HG02763 (cell line): ENCODE measurements at regions not wholly inside any gene's neighbourhood (a gene's known extent, or its start where the extent isn't known, plus 50 kb on each side); places are given as distances from the start of the nearest gene placed in this dataset.

Experiments
- ATAC-seq: cut with Tn5 transposase; IDR thresholded peaks from one replicate; pipeline ENCODE4 v1.9.1; 2021; ENCODE audit warnings: mild to moderate bottlenecking, moderate library complexity; ENCODE audit not compliant: unreplicated experiment

DNA sequence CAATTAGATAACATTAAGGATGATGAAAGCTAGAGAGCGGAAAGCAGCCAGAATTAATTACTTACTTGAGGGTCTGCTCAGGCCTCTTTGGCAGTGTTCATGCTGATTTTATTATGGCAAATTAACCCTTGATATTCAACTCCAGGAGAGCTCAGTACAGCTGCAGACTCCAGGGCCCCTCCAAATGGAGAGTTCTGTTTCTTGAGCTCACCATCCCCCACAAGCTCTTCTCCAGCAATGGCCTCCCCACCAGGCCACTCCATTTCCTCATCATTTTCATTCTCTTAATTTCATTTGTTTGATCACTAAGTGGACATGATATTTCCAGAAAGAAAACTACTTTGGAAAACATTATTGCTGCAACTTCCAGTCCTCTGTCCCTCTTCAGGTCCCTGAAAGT lies 513.3 kb upstream of the NOX3 start:
- ATAC-seq, result no peak

DNA sequence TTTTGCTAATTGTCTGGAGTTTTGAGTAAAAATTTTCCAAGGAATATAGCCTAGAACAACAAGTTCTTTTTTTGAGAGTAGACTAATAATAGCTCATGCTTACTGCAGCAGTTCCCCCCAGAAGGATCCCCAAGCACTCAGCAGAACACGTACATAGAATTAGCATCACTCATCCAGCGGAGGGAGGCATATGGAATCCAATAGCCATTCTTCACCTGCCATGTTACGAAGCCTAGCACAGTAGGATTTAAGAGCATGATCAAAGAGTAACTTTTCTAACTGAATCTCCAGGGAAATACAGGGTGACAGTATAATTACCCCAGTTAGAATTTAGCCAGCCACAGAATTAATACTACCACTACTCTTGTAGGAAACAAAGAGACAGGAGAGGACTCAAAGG lies 511.7 kb upstream of the NOX3 start:
- no peak for ATAC-seq

DNA sequence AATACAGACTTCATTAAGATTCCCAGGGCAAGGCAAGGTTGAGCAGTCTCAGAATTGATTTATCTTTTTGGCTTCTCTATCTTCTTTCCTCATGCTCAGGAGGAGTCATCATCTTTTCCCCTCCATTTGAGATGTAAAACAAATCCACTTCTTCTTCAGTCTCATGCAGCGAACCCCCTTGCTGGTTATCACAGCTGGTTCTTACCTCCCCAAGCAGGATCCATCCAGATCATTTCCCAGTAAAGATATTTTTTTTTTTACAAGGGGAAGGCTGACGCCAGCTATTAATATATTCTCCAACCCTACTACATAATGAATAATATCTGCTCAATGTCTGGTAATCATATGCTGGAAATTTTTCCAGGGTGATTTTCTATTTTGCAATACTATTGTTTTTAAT lies 508.9 kb upstream of the NOX3 start:
- ATAC-seq, result no peak

DNA sequence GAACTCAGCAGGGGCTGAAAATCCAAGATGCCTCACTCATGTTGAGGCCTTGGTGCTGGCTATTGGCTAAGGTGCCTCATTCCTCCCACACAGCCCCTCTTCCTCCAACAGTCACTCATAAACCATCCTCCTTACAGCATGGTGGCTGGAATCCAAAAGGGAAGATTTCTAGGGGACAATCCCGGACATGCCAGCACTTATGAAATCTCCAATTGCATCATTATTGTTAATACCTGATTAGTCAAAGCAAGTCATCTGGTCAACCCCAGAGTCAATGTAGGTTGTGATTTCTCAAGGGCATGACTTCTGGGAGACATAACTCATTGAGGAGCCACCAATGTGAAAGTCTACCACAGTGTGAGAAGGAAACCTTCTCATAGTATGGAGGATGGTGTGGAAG lies 506.6 kb upstream of the NOX3 start:
- no peak for ATAC-seq

DNA sequence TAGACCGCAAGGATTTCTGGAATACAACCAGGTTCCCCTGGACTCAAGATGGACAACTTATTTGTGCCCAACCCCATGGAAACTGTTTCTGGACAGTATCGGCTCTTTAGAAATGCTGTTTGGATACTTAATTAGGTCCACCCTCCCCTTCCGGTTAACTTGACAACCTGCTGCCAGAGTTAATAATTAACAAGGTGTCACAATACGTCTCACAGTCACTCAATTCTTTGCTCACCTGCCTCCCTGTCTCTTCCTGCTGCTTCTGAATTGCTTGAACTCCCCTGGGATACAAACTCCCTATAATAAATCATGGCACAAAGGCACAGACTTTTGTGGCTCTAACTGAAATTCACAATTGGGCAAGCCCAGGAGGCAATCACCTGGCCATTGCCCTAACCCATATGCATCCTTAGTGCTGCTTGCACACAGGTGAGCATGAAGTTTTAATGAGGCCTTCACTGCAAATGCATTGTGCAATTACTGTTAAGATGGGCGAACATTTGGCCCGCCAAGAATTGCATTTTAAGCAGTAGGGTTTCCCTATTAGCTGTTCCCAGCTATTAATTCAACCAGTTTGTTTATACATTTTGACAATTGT lies 504.4 kb upstream of the NOX3 start:
- ATAC-seq, result no peak

DNA sequence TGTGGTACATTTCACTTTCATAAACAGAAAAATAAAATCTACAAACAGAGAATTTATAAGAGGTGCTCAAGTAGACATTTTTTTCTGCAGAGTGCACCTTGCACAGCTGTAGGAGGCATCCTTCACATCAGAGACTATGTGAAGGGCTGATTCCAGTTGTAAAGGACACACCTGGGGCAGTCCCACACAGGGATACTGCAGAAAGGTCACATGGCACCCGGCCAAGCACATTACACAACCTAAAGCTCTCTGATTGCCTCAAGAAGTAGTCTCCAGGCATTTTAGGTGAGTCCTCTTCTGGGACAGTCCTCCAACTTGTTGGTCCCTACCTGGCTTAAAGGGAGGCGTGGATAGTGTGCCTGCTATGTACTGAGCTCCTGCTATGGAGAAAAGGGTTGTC lies 502.9 kb upstream of the NOX3 start:
- ATAC-seq, result no peak

DNA sequence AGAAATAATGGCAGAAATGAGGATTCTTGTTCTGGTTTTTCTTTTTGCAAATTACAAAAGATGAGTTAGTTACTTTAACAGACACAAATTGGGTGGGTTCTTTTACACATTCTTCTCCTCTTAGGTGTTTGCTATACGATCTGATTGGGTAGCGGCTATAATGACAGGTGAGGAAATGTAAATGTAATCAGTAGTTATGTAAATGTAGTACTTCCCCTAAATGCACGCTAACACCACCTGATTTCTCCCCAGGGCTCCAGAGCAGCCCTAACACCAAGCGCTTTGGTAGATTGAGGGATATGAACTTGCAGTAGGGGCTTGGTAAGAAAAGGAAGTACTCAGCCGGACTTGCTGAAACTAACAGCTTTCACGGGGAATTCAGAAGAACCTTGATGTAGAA lies 499.4 kb upstream of the NOX3 start:
- ATAC-seq, result no peak

DNA sequence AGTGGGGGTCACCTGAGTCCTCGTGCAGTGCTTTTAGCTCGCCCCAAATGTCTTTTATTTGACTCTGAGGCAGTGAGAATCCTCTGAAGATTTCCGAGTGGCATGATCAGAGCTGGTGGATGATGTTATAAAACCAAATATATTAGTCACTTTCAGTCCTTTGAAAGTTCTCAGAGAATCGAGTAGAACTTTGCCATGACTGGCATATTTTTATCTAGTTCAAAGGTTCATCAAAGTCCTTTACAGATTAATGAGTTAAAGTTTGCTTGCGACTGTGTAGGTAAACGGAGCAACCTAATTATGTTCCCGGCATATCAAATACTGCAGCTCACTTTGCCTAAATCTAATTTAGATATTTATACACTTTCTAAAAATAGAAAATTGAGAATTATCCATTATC lies 498.5 kb upstream of the NOX3 start:
- ATAC-seq, result no peak

DNA sequence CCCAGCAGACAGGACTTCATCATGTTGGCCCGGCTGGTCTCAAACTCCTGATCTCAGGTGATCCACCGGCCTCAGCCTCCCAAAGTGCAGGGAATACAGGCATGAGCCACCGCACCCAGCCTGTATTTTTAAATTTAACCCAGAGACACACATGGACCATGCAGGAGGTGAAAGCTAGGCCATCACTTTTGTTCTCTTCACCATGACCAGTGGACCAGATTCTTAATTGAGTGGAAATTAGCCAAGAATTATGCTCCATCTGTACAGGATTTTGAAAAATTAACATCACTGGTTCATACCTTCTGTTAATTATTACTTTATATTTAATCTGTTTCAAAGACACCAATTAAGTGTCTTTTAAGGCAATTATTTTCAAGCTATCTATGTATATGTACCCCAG lies 493.6 kb upstream of the NOX3 start:
- ATAC-seq, result no peak

DNA sequence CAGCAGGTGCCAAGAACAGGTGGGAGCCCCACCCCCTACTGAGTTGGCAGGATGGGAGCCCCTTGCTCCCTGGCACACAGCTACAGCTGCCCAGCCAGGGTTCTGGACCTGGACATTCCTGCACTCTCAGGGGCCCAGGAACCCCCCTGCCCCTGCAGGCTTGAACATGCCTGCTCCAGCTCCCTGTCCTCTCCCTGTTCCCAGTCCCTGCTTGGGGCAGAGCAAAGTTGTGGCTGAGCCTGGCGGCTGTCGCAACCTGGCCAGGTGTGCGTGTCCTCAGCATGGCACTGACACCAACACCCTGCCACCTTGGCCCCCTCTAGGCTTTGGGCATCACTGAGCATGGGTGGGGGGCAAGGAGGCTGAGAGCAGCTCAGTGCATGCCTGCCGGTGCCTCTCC lies 491.2 kb upstream of the NOX3 start:
- ATAC-seq, result no peak

DNA sequence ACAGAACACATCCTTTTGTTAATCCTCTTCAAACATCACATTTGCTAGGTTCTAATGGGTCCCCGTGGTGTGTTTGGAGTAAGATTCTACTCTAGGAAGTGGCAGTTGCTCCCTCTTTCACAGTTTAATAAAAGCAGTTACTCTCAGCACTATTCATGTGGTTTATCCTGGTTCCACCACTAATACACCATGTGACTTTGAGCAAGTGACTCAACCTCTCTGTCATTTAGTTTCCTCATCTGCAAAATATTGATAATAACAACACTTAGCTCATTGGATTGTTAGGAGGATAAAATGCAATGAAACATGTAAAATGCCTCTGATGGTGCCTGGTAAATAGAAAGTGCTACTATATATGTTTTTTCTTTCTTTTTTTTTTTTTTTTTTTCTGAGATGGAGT lies 488.0 kb upstream of the NOX3 start:
- ATAC-seq, result no peak

DNA sequence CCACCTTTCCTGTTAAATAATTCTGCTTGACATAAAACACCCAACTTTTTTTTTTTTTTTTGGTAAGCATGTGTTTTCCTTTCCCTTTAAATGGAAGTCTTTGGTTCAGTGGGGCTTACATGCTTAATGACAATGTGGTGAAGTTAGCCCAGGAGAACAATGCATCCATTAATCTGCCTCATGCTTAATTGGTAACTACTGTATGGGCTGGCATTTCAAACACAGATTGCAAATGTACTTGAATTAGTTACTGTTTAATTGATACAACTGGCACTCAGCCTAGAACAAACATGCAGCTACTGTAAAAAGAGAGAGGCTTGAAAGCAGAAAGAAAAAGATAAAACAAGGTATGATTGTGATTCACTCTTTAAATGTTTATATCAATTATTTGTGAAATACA lies 483.6 kb upstream of the NOX3 start:
- no peak for ATAC-seq

DNA sequence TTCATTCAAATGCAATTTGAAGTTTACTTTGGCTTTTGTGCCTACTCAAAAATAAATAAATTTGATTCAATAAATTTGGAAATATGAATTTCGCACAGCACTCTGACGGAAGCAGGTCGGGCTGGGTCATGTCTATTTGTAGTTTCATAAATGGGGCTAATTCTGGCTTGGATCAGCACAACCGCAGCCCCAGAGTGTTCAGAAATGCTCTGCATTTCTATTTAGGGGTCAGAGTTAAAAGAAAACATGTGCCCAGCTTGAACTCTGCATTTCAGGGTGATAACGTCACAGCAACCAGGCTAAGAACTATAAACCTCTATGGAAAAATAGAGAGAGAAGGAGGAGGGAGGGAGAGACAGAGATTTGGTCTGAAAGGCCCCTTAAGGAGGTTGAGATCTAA lies 480.9 kb upstream of the NOX3 start:
- ATAC-seq, result no peak

DNA sequence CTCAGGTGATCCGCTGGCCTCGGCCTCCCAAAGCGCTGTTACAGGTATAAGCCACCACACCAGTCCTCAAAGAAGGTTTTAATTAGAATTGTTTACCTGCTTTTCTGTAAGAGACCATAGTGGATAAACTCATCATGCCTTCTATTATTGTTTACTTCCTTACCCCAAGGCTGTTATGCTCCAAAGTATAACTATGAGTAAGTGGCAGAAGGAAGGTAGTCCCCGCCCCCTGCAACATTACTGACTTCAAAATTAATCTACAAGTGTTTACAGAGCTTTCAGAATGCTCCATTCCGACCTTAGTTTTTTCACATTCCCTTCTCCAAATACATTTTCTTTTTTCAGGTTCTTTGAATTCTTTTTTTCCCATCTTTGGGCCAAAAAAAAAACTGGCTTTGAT lies 480.5 kb upstream of the NOX3 start:
- ATAC-seq, result no peak

DNA sequence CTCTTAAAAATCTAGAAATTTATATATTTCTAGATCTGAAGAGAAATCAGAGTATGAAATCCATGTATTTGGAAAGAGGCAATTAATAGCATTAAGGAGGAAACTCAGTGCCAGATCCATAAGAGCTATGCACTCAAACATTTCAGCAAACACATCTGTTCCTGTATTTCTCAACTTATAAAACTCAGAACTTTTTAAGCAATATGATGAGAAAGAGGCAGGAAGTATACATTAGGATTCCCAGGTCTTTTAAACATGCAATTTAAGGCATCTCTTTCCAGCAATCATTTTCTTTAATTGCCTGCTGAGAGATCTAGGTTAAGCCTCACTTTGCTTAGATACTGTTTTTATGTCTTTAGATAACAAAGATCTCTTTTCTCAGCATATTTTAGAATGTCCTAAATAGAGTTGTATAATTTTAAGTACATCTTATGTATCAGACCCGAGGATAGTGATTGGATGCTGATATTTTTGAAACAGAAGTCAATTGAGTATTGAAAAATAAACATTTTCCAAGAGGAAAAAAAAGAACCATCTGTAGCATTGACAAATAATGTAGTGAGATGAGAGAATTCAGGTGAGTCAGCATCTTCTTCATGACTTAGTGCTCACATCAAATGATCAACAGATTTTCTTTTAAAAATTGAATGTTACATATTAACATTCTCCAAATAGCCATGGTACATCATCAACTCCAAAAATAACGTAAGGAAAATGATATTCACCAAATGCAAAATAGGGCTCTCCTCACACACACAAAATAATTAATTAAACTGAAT lies 461.4 kb upstream of the NOX3 start:
- no peak for ATAC-seq

DNA sequence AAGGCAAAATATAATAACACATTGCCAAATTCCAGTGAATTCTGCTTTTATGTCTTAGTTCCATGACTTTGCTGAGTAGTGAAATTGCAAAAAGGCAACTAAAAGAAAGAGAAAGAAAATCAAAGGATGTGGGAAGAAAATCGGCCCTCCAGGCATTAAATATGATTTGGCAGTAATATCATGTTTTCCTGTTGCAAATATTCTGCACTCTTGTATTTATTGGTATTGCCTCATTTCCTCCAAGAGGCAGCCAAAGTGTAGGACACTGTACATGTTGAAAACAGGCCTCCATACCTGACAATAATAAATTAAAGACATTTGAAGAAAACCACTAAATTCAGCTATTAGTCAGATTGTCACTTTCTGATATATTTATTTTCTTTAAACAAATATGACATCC lies 460.0 kb upstream of the NOX3 start:
- no peak for ATAC-seq

DNA sequence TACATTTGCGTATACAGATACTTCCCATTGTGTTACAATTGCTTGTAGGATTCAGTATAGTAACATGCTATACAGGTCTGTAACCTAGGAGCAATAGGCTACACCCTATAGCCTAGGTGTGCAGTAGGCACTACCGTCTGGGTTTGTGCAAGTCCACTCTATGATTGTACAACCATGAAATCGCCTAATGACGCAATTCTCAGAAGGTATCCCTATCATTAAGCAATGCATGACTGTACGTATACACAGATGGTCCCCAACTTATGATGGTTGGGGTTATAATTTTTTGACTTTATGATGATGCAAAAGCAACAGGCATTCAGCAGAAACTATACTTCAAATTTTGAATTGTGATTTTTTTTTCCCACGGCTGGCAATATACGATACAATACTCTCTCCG lies 458.2 kb upstream of the NOX3 start:
- ATAC-seq, result no peak

DNA sequence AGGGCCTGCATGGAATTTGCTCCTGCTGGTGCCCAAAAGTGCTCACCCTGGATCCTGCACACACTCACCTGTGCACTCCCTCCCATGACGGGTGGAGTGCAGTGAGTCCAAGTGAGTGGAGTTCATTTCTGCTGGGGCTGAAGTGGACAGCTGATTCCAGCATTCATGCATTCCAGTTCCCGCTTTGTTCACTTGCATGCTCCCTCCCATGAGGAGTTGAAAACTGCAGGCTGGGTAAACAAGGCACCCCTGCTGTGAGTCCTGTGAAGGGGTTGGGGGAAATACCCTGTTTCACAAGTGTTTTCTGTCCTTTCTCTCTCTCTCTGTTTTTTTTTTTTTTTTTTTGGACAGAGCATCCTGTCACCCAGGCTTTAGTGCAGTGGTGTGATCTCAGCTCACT lies 454.1 kb upstream of the NOX3 start:
- no peak for ATAC-seq

DNA sequence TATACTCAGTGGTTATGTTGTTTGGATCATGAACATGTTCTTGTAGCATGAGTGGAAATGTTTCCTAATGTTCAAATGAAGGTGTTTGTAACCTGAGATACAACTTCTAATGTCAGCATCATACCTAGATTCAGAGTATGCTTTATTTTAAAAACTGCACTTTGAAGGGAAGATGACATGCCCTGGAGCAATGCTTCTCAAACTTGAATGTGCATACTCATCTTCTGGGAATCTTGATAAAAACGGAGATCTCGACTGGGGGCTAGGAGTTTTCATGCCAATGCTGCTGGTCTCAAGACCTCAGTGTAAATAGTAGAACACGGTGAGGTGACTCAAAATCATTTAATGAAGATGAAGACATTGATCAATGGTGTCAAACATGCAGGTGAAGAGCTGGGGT lies 440.0 kb upstream of the NOX3 start:
- no peak for ATAC-seq

DNA sequence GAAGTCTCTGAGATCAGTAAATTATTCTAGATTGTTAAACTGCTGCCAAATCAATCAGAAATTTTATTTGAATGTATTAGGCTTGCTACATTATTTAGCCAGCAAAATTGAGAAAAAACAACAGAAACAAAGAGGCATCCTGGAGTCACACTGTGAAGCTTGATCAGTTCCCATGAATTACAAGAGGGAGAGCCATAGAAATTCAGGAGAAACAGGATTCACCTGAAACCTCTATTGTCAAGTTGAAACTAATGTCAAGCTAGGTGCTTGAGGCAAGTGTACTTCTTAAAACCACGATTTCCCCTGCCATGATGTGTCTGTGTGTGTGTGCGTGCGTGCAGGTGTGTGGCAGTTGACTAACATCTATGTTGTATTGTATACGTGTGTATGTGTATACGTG lies 439.1 kb upstream of the NOX3 start:
- no peak for ATAC-seq

DNA sequence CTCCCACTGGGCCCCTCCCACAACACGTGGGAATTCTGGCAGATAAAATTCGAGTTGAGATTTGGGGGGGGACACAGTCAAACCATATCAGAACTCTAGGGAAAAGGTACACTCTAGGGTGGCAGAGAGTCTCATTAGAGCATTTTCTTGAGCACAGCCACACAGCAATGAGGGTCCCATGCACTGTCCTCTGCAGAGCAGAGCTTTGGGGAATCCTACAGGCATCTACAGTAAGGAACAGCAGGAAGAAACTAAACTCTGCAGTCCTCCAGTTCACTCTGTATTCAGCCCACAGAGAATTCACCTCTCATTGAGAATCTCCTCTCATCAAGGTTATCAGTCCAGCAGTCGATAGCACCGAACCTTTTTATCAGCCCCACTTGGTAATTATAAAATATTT lies 438.6 kb upstream of the NOX3 start:
- ATAC-seq, result no peak

DNA sequence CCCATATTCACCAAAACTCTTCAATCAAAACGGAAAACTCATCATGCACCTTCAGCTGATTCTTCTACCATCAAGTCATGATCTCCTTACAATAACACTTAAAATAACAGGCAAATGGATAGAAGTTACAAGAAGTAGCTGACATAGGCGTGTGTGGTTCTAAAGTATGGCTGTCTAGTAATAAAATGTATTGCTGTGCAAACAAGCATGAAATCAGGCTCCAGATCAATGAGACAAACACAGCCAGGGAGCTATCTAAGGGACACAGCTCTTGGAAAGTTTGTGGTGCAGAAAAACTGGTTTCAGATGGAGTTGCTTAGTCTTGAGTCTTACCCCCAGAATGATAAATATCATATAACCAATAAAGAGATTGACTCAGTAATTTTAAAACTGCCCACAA lies 434.8 kb upstream of the NOX3 start:
- no peak for ATAC-seq

DNA sequence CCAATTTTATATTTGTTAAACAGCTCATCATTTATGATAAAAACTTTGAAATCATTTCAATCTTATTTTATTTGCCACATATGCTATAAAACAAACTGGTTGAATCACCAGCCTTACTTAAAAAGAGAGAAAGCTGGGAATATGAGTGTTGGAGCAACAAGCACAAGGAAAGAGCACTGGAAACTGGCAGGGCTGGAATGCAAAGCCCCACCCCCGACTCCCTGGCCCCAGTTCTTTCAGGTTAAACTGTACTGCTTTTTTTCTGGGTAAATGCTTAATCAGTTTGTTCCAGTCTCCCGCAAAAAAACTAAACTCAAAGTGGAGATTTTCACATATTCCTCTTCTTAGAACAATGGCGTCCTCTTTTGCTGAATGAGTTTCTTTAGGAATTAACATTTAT lies 433.8 kb upstream of the NOX3 start:
- ATAC-seq, result no peak
